Caki2 (cell line): ENCODE measurements at regions not wholly inside any gene's neighbourhood (a gene's known extent, or its start where the extent isn't known, plus 50 kb on each side); places are given as distances from the start of the nearest gene placed in this dataset.
"Not testable (repeated sequence)": the region's sequence is repeated elsewhere in the genome, so short reads cannot be mapped to it uniquely, and the experiment has no call there.

Experiments used
- DNase-seq: peaks from one replicate; pipeline ENCODE4 v3.0.0-alpha.2; 2015; ENCODE audit warnings: low read depth
- in situ Hi-C: cut with HindIII; loops from 2 replicates; pipeline ENCODE4 v1.10.0; 2016; ENCODE audit warnings: low sequenced_read_pairs, low pct_unique_long_range_greater_than_20kb, mixed read lengths

DNA sequence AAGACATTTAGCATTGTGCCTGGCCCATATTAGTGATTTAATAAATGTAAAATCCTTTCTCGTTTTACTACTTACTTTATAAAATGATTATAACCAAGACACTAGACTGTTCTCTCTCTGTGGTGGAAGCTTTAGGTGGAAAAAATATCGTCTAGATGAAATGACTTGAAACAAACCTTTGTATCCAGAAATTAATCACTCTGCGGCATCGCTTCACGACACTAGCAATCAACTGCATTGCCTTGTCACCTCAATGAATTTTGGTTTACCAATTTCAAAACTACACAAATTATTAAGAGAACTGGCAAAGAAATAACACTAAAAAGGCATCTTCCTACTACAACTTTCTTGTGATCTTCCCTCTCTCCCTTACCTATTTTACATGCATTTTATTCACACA is 627.2 kb upstream of the ROBO1 start:
- in situ Hi-C loops, result no loop called here
- no peak for DNase-seq

- in situ Hi-C loops, result no loop called here
- DNase-seq, result no peak
Measured at GRCh38 chr3:80391573-80391972, 623.8 kb upstream of the ROBO1 start.

DNA sequence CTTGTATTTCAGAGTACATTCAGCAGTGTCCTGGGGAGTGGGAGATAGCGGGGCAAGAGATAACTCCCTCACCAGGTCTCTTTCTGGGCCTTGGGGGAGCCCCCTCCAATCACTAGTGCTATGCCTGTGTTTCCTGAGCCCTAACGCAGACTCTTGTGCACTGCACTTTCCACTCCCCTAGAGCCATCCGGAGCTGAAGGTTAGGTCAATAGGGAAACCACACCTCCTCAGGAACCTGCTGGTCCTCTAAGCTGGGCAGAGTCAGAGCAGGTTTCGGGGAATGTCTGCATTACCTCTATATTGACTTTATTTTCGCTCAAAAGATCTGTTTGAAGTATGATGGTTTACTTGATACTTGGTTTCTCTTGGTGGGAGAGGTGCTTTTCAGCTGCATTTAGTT is 617.0 kb upstream of the ROBO1 start:
- in situ Hi-C loops, result no loop called here
- no peak for DNase-seq

- in situ Hi-C loops, result no loop called here
- DNase-seq, result no peak
Measured at GRCh38 chr3:80374423-80374822, 606.6 kb upstream of the ROBO1 start.

GRCh38 chr3:80368616-80369015 is 600.8 kb upstream of the ROBO1 start:
- in situ Hi-C loops, result no loop called here
- DNase-seq, result no peak

GRCh38 chr3:80366808-80367548 is 599.2 kb upstream of the ROBO1 start:
- in situ Hi-C loops, result no loop called here
- DNase-seq, result no peak

DNA sequence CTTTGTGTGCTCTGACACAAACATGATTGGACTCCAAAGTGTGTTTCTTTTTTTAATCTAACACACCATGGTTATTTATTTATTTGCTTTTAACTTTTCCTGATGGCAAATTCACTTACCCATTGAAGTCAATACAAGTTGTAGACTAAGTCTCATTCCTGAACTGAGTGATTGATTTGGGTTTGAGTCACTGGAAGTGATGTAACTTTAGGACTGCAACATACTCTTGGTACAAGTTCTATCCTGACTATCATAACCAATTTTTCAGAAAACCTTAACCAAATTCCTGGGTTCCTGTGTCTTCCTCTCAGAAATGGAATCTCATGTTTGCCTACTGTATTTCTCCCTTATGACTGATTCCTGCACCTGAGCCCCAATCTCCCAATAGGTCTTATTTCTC is 590.0 kb upstream of the ROBO1 start:
- no peak for DNase-seq
- in situ Hi-C loops, result no loop called here

DNA sequence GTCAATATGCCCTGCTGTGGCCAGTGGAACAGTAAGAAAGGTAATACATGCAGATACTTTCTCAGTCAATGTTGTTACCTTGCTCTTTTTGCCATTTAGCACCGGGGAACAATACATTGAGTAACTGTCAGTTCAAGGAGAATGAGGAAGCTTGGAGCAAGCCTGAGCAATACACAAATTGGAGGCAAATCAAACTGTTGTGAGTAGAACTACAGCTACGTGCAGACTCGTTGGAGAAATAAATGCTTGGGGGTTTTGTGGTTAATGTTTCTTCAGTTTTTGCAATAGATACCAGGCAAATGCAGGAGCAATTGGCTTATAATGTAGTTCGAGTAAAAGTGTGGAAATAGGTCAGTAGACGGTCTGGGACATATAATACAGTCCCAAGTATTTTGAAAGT is 587.3 kb upstream of the ROBO1 start:
- in situ Hi-C loops, result no loop called here
- DNase-seq, result no peak

DNA sequence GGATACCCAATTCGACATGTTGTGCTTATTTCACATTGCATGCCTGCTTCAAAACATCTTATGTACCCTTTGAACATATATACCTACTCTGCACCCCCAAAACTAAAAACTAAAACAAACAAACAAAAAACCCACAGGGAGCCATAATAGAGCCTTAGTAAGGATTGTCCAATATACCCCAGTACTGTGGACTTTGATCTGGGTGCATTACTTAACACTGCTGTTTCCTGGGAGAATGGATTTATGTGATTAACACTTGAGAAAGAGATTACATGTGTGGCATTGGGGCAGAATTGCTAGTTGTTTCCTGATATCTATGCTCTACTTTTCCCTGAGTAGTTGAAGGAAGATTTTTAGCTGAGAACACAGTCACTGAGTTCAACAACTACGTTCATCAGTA is 583.4 kb upstream of the ROBO1 start:
- in situ Hi-C loops, result no loop called here
- DNase-seq, result no peak

DNA sequence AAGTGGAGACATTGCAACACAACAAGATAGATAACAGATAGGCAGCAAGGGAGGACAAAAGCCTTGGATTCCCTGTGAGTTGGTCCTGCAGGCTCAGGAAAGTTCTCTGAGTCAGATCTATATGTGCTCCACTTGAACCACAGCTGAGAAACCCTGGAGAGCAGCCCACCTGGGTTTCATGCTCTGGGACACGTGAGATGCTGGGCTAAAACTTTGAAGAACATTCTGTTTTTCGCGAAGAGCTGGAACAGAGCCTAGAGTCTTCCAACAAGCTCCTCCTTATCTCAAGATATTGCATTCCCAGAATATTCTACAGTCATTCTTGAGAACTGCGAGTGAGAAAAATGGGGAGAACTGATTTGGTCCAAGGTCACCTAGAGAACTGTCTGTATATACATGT is 583.0 kb upstream of the ROBO1 start:
- DNase-seq, result no peak
- in situ Hi-C loops, result no loop called here

DNA sequence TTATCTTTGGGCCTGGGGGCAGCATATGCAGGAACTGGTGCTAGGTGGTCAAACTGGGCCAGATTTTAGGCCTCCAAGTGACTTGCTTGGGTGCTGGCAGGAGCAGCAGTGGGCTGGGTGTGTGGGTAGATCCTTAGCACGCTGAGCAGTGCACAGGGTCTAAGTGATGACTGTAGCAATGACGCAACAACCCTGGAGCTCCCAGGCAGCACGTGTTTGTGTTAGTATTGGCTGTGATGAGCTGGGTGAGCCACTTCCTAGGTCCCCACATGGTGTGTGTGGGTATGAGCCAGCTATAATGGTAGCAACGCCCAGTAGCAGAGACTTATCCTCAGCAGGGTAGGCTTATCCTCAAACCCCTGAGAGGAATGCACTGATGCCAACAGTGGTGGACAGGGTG is 570.6 kb upstream of the ROBO1 start:
- no peak for DNase-seq
- in situ Hi-C loops, result no loop called here

- no peak for DNase-seq
- in situ Hi-C loops, result no loop called here
Measured at GRCh38 chr3:80334534-80334933, 566.7 kb upstream of the ROBO1 start.

DNA sequence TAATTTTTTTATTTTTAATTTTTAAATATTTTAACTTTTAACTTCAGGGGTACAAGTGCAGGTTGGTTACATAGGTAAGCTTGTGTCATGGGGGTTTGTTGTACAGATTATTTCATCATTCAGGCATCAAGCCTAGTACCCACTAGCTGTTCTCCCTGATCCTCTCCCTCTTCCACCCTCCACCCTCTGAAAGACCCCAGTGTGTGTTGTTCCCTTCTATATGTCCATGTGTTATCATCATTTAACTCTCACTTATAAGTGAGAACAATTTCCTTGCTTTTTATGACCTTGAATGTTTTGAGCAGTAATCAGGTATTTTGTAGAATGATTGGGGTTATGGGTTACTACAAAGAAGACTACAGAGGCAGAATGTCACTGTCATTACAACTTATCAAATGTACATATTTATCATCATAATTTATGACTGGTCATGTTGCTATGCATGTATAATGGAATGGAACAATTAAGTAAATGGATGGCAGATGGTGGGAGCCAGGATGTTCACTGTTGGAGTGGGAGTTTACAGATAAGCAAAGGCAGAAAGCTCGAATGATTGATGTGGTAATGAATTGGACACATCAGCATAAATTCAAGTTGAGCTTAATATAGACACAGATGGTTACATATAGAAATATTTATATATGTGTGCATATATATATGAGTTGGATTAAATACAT is 563.8 kb upstream of the ROBO1 start:
- in situ Hi-C loops, result no loop called here
- DNase-seq, result no peak

GRCh38 chr3:80314541-80314940 is 546.7 kb upstream of the ROBO1 start:
- DNase-seq, in situ Hi-C loops: not testable (repeated sequence)

DNA sequence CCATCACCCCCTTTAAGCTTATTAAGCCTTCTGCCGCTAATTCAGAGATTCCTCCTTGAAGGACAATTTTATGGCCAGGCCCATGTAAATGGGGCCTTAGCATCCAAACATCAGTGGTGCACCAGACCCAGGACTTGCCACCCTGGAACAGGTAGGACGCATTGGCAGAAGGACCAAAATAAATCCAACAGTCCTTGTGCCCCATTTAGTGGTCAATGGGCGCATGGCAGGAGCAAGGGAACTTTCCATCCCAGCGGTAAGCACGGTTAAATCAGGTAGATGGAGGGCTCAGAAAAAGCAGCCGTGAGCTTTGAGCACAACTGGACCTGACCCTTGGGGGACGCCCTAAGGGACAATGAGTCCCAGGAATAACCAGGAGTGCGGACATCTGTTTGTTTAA is 540.8 kb upstream of the ROBO1 start:
- in situ Hi-C loops, result no loop called here
- no peak for DNase-seq

GRCh38 chr3:80307844-80308243 is 540.0 kb upstream of the ROBO1 start:
- in situ Hi-C loops, result no loop called here
- no peak for DNase-seq

- no peak for DNase-seq
- in situ Hi-C loops, result no loop called here
Measured at GRCh38 chr3:80297720-80298119, 529.9 kb upstream of the ROBO1 start.

GRCh38 chr3:80285388-80285787 is 517.6 kb upstream of the ROBO1 start:
- DNase-seq, result no peak

DNA sequence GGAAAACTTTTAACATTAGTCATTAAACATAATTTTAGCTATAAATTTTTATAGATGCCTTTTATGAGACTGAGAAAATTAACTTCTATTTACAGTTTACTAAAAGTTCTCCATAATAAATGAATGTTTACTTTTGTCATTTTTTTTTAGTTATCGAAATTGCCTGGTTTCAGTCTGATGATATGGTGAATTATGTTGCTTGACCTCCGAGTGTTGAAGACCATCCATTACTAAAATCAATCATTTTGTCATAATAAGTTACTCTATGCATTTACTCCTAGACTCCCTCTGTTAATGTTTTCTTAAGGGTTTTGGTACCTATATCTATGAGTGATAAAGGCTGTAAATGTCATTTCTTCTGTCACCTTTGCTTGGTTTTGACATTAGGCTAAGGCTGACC is 516.0 kb upstream of the ROBO1 start:
- no peak for DNase-seq
- in situ Hi-C loops, result no loop called here

More at GRCh38 chr3:80285388-80285787, 517.6 kb upstream of the ROBO1 start:
- in situ Hi-C loops, result no loop called here

DNA sequence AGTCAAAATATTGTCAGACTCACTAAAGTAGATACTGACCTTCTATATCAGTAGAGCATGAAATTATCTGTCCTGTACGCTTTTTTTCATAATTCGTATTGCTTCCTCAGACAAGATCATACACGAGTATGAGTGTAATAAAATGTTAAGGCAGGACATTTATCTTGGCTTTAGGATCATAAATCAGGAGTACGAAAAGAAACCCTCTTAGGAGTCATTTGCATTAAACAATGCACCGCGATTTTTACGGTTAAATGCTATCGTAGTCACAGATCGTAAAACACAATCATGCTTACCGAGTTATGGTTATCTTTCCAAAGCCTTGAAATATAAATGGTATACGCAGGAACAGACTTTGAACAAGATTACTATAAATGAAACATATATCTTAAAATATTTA is 510.3 kb upstream of the ROBO1 start:
- DNase-seq, result no peak
- in situ Hi-C loops, result no loop called here
